Osteocyte (in vitro differentiated cells): ENCODE measurements at regions not wholly inside any gene's neighbourhood (a gene's known extent, or its start where the extent isn't known, plus 50 kb on each side); places are given as distances from the start of the nearest gene placed in this dataset.
"Not testable (repeated sequence)": the region's sequence is repeated elsewhere in the genome, so short reads cannot be mapped to it uniquely, and the experiment has no call there.

Source experiments
- DNase-seq: peaks from one replicate; pipeline ENCODE4 v3.0.0; 2021; ENCODE audit warnings: mixed read lengths; ENCODE audit not compliant: unreplicated experiment; ENCODE audit errors: extremely low spot score
- H3K27ac Mint-ChIP-seq: one replicate; pipeline ENCODE4 v1.8.0; 2021; ENCODE audit warnings: mild to moderate bottlenecking, mixed read lengths; ENCODE audit not compliant: unreplicated experiment
- H3K27me3 Mint-ChIP-seq: one replicate; pipeline ENCODE4 v1.8.0; 2021; ENCODE audit warnings: mixed read lengths; ENCODE audit not compliant: unreplicated experiment
- H3K36me3 Mint-ChIP-seq: one replicate; pipeline ENCODE4 v1.8.0; 2021; ENCODE audit warnings: mixed read lengths; ENCODE audit not compliant: unreplicated experiment
- H3K4me1 Mint-ChIP-seq: one replicate; pipeline ENCODE4 v1.8.0; 2021; ENCODE audit warnings: mixed read lengths; ENCODE audit not compliant: unreplicated experiment
- H3K4me3 Mint-ChIP-seq: one replicate; pipeline ENCODE4 v1.8.0; 2021; ENCODE audit warnings: mild to moderate bottlenecking, moderate library complexity, mixed read lengths; ENCODE audit not compliant: unreplicated experiment
- H3K9me3 Mint-ChIP-seq: one replicate; pipeline ENCODE4 v1.8.0; 2021; ENCODE audit warnings: mixed read lengths; ENCODE audit not compliant: unreplicated experiment
- TF ChIP-seq, protein P1 (sequence below): fragments of 200-600 bp; sonication (generic); IDR thresholded peaks from 2 replicates; pipeline ENCODE4 v1.5.0; 2021; ENCODE audit warnings: antibody characterized with exemption, mild to moderate bottlenecking, moderate library complexity

DNA sequence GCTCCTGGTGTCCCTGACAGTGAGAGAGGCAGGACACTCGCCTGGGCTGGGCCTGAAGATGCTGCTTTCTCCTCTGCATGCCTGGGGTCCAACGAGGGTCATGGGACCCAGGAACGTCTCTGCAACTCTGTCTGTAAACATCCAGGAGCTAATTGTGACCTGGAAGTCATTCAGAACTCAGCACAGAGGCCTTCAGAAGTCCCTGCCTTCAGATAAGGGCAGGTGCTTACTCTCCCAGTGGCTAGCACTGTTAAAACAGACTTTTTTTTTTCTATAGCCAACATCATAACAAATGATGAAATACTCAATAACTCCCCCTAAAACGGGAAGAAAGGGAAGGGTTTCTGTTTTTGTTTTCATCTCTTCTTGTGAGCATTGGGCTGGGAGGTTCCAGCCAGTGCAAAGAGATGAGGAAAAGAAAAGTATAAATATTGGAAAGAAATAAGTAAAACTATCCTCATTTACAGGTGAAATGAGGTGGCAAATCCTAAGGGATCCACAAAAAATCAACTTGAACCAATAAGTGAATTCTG is 118.3 kb upstream of the FAM20C start:
- H3K4me1 Mint-ChIP-seq, H3K27me3 Mint-ChIP-seq, H3K4me3 Mint-ChIP-seq, DNase-seq, H3K36me3 Mint-ChIP-seq, H3K9me3 Mint-ChIP-seq, H3K27ac Mint-ChIP-seq: not testable (repeated sequence)

DNA sequence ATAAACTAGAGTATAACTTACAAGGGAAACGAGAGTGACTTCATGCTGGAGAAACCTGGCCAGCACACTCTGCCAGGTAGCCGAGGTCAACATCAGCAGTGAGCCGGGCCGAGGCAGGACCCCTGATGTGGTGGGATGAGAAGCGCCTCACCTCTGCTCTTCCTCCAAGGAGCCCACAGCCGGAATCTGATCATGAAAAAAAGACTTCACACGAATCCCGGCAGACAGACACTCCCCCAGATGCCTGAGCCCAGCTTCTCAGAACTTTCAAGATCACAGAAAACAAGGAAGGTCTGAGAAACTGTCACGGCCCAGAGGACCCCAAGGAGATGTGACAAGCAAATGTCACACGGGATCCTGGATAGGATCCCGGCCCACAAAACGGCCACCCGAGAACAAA is 116.9 kb upstream of the FAM20C start:
- H3K4me3 Mint-ChIP-seq, H3K27me3 Mint-ChIP-seq, H3K9me3 Mint-ChIP-seq, H3K36me3 Mint-ChIP-seq, H3K27ac Mint-ChIP-seq, H3K4me1 Mint-ChIP-seq: not testable (repeated sequence)
- peak; percentile 40 for DNase-seq

DNA sequence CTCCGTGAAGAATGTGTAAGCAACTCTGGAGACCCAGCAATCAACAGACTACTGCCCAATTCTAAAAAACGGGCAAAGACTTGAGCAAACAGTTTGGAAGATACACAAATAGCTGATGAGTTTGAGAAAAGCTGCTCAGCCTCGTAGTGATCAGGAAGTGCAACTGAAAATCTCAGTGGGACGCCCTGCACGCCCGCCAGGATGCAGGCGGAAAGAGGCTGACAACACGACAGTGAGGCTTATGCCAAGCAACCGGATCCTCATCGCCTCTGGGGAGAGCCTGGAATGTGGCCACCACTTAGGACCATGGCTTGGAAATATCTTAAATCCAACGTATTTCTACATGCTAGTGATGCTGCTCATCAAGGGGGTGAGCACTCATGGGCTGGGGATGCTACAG is 116.2 kb upstream of the FAM20C start:
- not testable (repeated sequence) for H3K27ac Mint-ChIP-seq, H3K36me3 Mint-ChIP-seq, H3K9me3 Mint-ChIP-seq, DNase-seq, H3K4me1 Mint-ChIP-seq, H3K27me3 Mint-ChIP-seq, H3K4me3 Mint-ChIP-seq

DNA sequence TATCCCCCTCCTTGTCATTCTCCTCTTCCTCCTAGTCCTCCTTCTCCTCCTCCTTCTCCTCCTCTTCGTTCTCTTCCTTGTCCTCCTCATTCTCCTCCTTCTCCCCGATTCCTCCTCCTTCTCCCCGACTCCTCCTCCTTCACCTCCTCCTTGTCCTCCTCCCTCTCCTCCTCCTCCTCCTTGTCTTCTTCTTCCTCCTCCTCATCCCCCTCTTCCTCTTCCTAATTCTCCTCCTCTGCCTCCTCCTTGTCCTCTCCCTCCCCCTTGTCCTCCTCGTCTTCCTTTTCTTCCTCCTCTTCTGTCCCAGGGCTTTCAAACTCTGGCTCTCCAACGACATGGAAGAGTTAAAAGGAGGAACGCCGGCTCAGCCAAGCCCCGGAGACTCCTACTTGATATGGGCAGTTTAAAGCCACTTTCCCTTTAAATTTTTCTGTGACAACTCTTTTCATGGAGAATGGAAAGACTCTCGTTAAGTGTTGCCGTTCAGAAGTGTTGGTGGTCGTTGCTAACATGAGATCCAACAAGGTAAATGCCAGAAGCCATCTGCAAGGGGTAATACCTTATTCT is 115.5 kb upstream of the FAM20C start:
- H3K9me3 Mint-ChIP-seq, H3K4me1 Mint-ChIP-seq, H3K27ac Mint-ChIP-seq, H3K36me3 Mint-ChIP-seq, H3K4me3 Mint-ChIP-seq: not testable (repeated sequence)
- peak; percentile 17 for DNase-seq
- H3K27me3 Mint-ChIP-seq: peaks cover 10% of the 10 kb centered on the region

DNA sequence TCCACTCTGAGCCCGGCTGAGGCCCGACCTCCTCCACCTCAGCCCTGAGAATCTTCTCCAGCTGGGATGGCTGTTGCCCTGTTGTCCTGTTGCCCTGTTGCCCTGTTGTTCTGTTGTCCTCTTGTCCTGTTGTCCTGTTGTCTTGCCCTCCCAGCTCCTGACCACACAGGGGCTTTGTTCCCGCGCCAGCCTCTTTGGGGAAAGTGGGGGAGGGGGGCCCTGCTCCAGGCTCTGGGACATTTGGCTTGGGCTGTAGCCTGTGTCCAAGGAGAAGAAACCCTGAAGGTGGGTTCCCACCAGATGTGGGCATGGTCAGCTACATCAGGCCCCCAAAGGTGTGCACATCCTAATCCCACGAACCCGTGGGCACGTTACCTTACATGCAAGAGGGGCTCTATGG is 113.5 kb upstream of the FAM20C start:
- peaks cover 10% of the 10 kb centered on the region for H3K27me3 Mint-ChIP-seq
- not testable (repeated sequence) for H3K36me3 Mint-ChIP-seq, H3K4me3 Mint-ChIP-seq, DNase-seq, H3K4me1 Mint-ChIP-seq, H3K9me3 Mint-ChIP-seq, H3K27ac Mint-ChIP-seq

DNA sequence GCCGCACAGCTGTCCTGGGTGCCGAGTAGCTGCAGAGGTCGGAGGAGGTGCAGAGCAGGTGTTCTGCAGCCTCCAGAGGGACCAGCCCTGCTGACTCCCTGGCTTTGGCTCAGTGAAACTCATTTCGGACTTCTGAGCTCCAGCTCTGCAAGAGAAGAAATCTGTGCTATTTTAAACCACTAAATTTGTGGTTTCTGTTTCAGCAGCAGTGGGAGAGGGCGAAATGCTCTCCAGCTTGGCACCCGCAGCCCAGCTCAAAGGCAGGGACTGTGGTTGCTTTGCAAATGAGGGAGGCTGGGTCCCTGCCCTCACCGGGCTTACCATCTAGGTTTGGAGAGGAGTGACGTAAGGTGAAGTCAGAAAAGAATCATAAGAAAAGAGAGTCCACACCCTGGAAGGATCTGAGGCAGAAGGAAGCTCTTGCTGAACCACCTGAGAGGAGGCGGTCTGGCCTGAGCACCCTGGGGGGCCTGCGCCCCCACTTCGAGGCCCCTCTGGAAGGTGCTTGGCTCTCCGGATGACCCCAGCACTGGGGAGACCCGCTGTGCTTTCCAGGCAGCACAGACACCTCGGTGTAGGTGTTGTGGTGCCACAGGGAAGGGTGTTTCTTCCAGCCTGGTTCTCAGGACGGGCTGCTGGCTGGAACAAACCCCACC is 112.8 kb upstream of the FAM20C start:
- H3K4me1 Mint-ChIP-seq, H3K4me3 Mint-ChIP-seq, H3K9me3 Mint-ChIP-seq, H3K36me3 Mint-ChIP-seq, H3K27ac Mint-ChIP-seq: not testable (repeated sequence)
- H3K27me3 Mint-ChIP-seq: peaks cover 10% of the 10 kb centered on the region
- DNase-seq: peak; percentile 32

DNA sequence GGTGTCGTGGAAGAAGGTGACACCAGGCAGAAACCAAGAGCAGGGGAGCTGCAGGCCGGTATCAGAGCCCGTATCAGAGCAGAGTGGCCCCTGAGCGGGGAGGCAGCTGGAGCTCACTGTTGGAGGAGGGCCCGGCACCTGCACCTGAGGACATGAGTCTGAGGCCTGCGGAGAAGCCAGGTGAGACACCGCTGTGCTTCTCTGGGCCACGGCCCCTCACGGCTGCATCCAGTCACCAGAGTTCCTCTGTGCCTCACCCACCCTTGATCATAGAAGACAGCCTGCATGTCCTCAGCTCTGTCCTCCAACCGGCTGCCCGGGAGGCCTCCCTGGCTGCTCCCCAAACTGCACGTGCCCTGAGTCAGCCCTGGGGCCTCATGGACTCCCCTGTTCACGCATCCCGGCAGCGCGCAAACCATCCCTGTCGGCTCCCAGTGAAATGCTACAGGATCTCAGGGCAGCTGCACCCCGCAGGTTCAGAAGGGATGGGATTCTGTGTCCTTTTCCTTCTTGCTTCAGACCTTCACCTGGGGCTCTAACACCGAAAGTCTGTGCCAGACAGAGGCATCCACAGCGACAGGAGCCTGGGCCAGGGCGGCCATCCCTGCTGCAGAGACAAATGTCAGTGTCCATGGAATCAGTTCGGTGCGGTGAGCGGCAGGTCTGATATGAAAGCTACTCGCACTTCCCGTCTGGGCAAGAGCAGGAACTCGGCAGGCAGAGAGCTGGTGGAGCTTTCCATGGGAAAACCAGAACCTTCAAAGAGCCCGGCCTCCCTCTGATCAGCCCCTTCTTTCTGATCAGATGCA is 111.9 kb upstream of the FAM20C start:
- H3K4me3 Mint-ChIP-seq: no peak overlapping the region
- DNase-seq: peak; percentile 81
- peaks cover 10% of the 10 kb centered on the region for H3K27me3 Mint-ChIP-seq
- TF ChIP-seq, protein P1, sequence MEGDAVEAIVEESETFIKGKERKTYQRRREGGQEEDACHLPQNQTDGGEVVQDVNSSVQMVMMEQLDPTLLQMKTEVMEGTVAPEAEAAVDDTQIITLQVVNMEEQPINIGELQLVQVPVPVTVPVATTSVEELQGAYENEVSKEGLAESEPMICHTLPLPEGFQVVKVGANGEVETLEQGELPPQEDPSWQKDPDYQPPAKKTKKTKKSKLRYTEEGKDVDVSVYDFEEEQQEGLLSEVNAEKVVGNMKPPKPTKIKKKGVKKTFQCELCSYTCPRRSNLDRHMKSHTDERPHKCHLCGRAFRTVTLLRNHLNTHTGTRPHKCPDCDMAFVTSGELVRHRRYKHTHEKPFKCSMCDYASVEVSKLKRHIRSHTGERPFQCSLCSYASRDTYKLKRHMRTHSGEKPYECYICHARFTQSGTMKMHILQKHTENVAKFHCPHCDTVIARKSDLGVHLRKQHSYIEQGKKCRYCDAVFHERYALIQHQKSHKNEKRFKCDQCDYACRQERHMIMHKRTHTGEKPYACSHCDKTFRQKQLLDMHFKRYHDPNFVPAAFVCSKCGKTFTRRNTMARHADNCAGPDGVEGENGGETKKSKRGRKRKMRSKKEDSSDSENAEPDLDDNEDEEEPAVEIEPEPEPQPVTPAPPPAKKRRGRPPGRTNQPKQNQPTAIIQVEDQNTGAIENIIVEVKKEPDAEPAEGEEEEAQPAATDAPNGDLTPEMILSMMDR: no peak
- H3K36me3 Mint-ChIP-seq: no peaks in the 10 kb centered on the region
- no peak overlapping the region for H3K27ac Mint-ChIP-seq
- no peaks in the 10 kb centered on the region for H3K9me3 Mint-ChIP-seq
- peaks cover 10% of the 10 kb centered on the region for H3K4me1 Mint-ChIP-seq
